ENCODE measurements at regions not wholly inside any gene's neighbourhood (a gene's known extent, or its start where the extent isn't known, plus 50 kb on each side); places are given as distances from the start of the nearest gene placed in this dataset.

DNA sequence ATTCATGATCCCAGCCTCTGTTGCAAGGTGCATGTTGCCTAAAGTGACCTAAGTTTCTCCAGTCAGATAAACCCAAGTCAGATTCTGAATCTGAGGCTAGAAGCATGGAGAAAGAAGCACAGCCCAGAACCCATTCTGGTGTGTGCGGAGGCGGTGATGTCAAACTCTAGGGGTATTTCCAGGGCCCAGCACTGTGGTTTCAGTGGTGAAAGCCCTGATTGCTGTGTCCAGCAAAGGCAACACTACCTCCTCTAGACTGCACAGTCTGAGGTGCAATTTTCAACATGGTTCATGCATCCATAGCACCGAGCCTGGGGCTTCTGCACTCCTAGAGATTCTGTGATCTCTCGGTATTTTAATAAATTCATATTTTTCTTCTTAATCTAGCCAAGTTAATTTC lies 264.8 kb upstream of the KLHL29 start:
- ATAC-seq, result no peak
- POLR2A ChIA-PET, result no interaction called here
- CTCF ChIA-PET, result no interaction called here

More for the DNA sequence above, 264.8 kb upstream of the KLHL29 start:
- DNase-seq (ENCODE audit: low read depth in 1 of 2, low spot score in 1 of 2) (no peak), FAIRE-seq (no peak)
- Histone ChIP-seq H3K4me1 (peaks cover 12% of the 10 kb centered on the region), H3K27ac (no peak overlapping the region), H3K9me3 (no peaks in the 10 kb centered on the region), H3K4me2 (no peak overlapping the region), H3K4me3 (no peak overlapping the region)
- TF ChIP-seq, protein P1, sequence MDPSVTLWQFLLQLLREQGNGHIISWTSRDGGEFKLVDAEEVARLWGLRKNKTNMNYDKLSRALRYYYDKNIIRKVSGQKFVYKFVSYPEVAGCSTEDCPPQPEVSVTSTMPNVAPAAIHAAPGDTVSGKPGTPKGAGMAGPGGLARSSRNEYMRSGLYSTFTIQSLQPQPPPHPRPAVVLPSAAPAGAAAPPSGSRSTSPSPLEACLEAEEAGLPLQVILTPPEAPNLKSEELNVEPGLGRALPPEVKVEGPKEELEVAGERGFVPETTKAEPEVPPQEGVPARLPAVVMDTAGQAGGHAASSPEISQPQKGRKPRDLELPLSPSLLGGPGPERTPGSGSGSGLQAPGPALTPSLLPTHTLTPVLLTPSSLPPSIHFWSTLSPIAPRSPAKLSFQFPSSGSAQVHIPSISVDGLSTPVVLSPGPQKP (IDR thresholded peaks at IDR 0.05; ENCODE audit: low read depth, low read length), result no peak
- TF ChIP-seq, protein P2, sequence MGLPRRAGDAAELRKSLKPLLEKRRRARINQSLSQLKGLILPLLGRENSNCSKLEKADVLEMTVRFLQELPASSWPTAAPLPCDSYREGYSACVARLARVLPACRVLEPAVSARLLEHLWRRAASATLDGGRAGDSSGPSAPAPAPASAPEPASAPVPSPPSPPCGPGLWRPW (IDR thresholded peaks at IDR 0.05), result no peak
- TF ChIP-seq SMC3 (IDR thresholded peaks at IDR 0.05) (no peak), ZSCAN20 (CRISPR knock-in tag; IDR thresholded peaks at IDR 0.05) (no peak), ATOH8 (CRISPR knock-in tag; IDR thresholded peaks at IDR 0.05; ENCODE audit: low read depth) (no peak), FOXS1 (CRISPR knock-in tag; IDR thresholded peaks at IDR 0.05) (no peak), EHF (CRISPR knock-in tag; IDR thresholded peaks at IDR 0.05) (no peak), CHD2 (IDR thresholded peaks at IDR 0.05; ENCODE audit: low read length, partially characterized antibody) (no peak), POLR2A (IDR thresholded peaks at IDR 0.05; ENCODE audit: low read length) (no peak), KDM1A (IDR thresholded peaks at IDR 0.05; ENCODE audit: low read depth) (no peak), MAFK (IDR thresholded peaks at IDR 0.05; ENCODE audit: partially characterized antibody) (no peak), RCOR1 (IDR thresholded peaks at IDR 0.05; ENCODE audit: low read depth, low read length) (no peak), SREBF2 (IDR thresholded peaks at IDR 0.05) (no peak), BHLHE40 (IDR thresholded peaks at IDR 0.05; ENCODE audit: low read depth, low read length) (no peak), NR3C1 (IDR thresholded peaks at IDR 0.05) (no peak), TP53 (CRISPR knock-in tag; IDR thresholded peaks at IDR 0.05) (no peak), CTCF (IDR thresholded peaks at IDR 0.05) (no peak), ZNF302 (CRISPR knock-in tag; IDR thresholded peaks at IDR 0.05) (no peak)
- TF ChIP-seq, protein P3, sequence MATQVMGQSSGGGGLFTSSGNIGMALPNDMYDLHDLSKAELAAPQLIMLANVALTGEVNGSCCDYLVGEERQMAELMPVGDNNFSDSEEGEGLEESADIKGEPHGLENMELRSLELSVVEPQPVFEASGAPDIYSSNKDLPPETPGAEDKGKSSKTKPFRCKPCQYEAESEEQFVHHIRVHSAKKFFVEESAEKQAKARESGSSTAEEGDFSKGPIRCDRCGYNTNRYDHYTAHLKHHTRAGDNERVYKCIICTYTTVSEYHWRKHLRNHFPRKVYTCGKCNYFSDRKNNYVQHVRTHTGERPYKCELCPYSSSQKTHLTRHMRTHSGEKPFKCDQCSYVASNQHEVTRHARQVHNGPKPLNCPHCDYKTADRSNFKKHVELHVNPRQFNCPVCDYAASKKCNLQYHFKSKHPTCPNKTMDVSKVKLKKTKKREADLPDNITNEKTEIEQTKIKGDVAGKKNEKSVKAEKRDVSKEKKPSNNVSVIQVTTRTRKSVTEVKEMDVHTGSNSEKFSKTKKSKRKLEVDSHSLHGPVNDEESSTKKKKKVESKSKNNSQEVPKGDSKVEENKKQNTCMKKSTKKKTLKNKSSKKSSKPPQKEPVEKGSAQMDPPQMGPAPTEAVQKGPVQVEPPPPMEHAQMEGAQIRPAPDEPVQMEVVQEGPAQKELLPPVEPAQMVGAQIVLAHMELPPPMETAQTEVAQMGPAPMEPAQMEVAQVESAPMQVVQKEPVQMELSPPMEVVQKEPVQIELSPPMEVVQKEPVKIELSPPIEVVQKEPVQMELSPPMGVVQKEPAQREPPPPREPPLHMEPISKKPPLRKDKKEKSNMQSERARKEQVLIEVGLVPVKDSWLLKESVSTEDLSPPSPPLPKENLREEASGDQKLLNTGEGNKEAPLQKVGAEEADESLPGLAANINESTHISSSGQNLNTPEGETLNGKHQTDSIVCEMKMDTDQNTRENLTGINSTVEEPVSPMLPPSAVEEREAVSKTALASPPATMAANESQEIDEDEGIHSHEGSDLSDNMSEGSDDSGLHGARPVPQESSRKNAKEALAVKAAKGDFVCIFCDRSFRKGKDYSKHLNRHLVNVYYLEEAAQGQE (IDR thresholded peaks at IDR 0.05), result no peak
- TF ChIP-seq, protein P4, sequence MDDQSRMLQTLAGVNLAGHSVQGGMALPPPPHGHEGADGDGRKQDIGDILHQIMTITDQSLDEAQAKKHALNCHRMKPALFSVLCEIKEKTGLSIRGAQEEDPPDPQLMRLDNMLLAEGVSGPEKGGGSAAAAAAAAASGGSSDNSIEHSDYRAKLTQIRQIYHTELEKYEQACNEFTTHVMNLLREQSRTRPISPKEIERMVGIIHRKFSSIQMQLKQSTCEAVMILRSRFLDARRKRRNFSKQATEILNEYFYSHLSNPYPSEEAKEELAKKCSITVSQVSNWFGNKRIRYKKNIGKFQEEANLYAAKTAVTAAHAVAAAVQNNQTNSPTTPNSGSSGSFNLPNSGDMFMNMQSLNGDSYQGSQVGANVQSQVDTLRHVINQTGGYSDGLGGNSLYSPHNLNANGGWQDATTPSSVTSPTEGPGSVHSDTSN (IDR thresholded peaks at IDR 0.05), result no peak
- WGBS (ENCODE audit: missing lambda C conversion rate), result 61% methylated on average over 4 of the region's 4 CpGs
